ENCODE measurements at regions not wholly inside any gene's neighbourhood (a gene's known extent, or its start where the extent isn't known, plus 50 kb on each side); places are given as distances from the start of the nearest gene placed in this dataset.

DNA sequence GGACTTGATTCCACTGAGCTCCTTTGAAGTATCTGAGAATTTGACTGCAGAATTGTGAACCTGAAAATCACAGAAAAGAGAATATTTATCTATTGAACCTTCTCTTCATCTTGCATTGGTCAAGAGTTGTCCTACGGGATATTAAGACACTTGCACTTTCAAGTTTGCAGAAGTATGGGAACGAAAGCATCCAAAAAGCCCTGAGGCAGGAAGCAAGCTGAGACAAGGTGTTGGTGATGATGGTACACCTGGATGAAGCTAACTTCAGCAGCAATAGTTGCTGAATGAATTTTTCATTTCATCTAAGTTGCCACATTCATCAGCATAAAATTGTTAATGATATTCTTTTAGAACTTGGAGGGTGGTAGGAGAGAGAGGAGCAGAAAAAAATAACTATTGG is 686.6 kb upstream of the ADAMTS5 start:
- ChIA-PET POLR2A (interaction anchor here (0.6 kb wide), 1 partner anchor 21 kb away, joined by 3 read pairs; no protein-coding TSS in a partner anchor), CTCF (ENCODE audit: low intra/inter-chr PET ratio) (no interaction called here)
- BruUV-seq (replicated peaks), result no TSS peak
- 0% methylated on average over 2 of the region's 2 CpGs for WGBS (ENCODE audit: insufficient coverage, low coverage, missing lambda C conversion rate)
- FAIRE-seq, result no peak
- Histone ChIP-seq H3K79me2 (ENCODE audit: control insufficient read depth, insufficient read depth, low read length) (no peaks in the 10 kb centered on the region), H3K27me3 (ENCODE audit: control insufficient read depth in 2 of 2, insufficient read depth in 2 of 2, low read length in 2 of 2) (no peaks in the 10 kb centered on the region), H3K36me3 (ENCODE audit: control insufficient read depth, insufficient read depth, low read length) (no peaks in the 10 kb centered on the region), H3K9me1 (ENCODE audit: control insufficient read depth, insufficient read depth, low read length) (no peaks in the 10 kb centered on the region), H4K20me1 (replicated peaks; ENCODE audit: control insufficient read depth, insufficient read depth, low read length) (no peaks in the 10 kb centered on the region), H3K4me1 (replicated peaks in 1 of 2; ENCODE audit: control insufficient read depth in 2 of 2, insufficient read depth in 2 of 2, low read length in 2 of 2) (no peaks in the 10 kb centered on the region), H3K9ac (ENCODE audit: insufficient read depth in 1 of 2, low read depth in 2 of 2, low read length in 2 of 2) (no peak overlapping the region), H3K27ac (ENCODE audit: extremely low read depth, low read depth, low read length) (no peak overlapping the region), H3K4me2 (ENCODE audit: insufficient read depth, low read length) (no peak overlapping the region), H3K9me3 (replicated peaks; ENCODE audit: control insufficient read depth, insufficient read depth, low read depth, low read length) (no peaks in the 10 kb centered on the region), H2AFZ (ENCODE audit: low read depth, low read length) (no peak overlapping the region), H3K4me3 (no peak overlapping the region)
- in situ Hi-C loops (cut with MboI) (no loop called here), intact Hi-C loops (cut with micrococcal nuclease) (no loop called here)
- no peak for DNase-seq (ENCODE audit: extremely low read depth in 1 of 4, low spot score in 3 of 4)
- ATAC-seq, result no peak
- TF ChIP-seq ZNF121 (CRISPR knock-in tag; conservative IDR thresholded peaks at IDR 0.05), result no peak
- no peak for TF ChIP-seq ZNF583 (CRISPR knock-in tag; IDR thresholded peaks at IDR 0.05)
- TF ChIP-seq, protein P1, sequence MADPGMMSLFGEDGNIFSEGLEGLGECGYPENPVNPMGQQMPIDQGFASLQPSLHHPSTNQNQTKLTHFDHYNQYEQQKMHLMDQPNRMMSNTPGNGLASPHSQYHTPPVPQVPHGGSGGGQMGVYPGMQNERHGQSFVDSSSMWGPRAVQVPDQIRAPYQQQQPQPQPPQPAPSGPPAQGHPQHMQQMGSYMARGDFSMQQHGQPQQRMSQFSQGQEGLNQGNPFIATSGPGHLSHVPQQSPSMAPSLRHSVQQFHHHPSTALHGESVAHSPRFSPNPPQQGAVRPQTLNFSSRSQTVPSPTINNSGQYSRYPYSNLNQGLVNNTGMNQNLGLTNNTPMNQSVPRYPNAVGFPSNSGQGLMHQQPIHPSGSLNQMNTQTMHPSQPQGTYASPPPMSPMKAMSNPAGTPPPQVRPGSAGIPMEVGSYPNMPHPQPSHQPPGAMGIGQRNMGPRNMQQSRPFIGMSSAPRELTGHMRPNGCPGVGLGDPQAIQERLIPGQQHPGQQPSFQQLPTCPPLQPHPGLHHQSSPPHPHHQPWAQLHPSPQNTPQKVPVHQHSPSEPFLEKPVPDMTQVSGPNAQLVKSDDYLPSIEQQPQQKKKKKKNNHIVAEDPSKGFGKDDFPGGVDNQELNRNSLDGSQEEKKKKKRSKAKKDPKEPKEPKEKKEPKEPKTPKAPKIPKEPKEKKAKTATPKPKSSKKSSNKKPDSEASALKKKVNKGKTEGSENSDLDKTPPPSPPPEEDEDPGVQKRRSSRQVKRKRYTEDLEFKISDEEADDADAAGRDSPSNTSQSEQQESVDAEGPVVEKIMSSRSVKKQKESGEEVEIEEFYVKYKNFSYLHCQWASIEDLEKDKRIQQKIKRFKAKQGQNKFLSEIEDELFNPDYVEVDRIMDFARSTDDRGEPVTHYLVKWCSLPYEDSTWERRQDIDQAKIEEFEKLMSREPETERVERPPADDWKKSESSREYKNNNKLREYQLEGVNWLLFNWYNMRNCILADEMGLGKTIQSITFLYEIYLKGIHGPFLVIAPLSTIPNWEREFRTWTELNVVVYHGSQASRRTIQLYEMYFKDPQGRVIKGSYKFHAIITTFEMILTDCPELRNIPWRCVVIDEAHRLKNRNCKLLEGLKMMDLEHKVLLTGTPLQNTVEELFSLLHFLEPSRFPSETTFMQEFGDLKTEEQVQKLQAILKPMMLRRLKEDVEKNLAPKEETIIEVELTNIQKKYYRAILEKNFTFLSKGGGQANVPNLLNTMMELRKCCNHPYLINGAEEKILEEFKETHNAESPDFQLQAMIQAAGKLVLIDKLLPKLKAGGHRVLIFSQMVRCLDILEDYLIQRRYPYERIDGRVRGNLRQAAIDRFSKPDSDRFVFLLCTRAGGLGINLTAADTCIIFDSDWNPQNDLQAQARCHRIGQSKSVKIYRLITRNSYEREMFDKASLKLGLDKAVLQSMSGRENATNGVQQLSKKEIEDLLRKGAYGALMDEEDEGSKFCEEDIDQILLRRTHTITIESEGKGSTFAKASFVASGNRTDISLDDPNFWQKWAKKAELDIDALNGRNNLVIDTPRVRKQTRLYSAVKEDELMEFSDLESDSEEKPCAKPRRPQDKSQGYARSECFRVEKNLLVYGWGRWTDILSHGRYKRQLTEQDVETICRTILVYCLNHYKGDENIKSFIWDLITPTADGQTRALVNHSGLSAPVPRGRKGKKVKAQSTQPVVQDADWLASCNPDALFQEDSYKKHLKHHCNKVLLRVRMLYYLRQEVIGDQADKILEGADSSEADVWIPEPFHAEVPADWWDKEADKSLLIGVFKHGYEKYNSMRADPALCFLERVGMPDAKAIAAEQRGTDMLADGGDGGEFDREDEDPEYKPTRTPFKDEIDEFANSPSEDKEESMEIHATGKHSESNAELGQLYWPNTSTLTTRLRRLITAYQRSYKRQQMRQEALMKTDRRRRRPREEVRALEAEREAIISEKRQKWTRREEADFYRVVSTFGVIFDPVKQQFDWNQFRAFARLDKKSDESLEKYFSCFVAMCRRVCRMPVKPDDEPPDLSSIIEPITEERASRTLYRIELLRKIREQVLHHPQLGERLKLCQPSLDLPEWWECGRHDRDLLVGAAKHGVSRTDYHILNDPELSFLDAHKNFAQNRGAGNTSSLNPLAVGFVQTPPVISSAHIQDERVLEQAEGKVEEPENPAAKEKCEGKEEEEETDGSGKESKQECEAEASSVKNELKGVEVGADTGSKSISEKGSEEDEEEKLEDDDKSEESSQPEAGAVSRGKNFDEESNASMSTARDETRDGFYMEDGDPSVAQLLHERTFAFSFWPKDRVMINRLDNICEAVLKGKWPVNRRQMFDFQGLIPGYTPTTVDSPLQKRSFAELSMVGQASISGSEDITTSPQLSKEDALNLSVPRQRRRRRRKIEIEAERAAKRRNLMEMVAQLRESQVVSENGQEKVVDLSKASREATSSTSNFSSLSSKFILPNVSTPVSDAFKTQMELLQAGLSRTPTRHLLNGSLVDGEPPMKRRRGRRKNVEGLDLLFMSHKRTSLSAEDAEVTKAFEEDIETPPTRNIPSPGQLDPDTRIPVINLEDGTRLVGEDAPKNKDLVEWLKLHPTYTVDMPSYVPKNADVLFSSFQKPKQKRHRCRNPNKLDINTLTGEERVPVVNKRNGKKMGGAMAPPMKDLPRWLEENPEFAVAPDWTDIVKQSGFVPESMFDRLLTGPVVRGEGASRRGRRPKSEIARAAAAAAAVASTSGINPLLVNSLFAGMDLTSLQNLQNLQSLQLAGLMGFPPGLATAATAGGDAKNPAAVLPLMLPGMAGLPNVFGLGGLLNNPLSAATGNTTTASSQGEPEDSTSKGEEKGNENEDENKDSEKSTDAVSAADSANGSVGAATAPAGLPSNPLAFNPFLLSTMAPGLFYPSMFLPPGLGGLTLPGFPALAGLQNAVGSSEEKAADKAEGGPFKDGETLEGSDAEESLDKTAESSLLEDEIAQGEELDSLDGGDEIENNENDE (IDR thresholded peaks at IDR 0.05; ENCODE audit: low read depth, low read length), result no peak
- no peak for TF ChIP-seq ZNF239 (CRISPR knock-in tag; IDR thresholded peaks at IDR 0.05)
- no peak for TF ChIP-seq ZNF507 (tag; conservative IDR thresholded peaks at IDR 0.05)
- no peak for TF ChIP-seq ZBTB8A (IDR thresholded peaks at IDR 0.05; ENCODE audit: partially characterized antibody)
- no peak for TF ChIP-seq EHMT2 (IDR thresholded peaks at IDR 0.05)
- TF ChIP-seq DMBX1 (CRISPR knock-in tag; IDR thresholded peaks at IDR 0.05; ENCODE audit: borderline replicate concordance), result no peak
- TF ChIP-seq PATZ1 (CRISPR knock-in tag; IDR thresholded peaks at IDR 0.05; ENCODE audit: borderline replicate concordance), result no peak
- TF ChIP-seq, protein P2, sequence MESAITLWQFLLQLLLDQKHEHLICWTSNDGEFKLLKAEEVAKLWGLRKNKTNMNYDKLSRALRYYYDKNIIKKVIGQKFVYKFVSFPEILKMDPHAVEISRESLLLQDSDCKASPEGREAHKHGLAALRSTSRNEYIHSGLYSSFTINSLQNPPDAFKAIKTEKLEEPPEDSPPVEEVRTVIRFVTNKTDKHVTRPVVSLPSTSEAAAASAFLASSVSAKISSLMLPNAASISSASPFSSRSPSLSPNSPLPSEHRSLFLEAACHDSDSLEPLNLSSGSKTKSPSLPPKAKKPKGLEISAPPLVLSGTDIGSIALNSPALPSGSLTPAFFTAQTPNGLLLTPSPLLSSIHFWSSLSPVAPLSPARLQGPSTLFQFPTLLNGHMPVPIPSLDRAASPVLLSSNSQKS (CRISPR knock-in tag; IDR thresholded peaks at IDR 0.05), result no peak
